ENCODE measurements at regions not wholly inside any gene's neighbourhood (a gene's known extent, or its start where the extent isn't known, plus 50 kb on each side); places are given as distances from the start of the nearest gene placed in this dataset.

DNA sequence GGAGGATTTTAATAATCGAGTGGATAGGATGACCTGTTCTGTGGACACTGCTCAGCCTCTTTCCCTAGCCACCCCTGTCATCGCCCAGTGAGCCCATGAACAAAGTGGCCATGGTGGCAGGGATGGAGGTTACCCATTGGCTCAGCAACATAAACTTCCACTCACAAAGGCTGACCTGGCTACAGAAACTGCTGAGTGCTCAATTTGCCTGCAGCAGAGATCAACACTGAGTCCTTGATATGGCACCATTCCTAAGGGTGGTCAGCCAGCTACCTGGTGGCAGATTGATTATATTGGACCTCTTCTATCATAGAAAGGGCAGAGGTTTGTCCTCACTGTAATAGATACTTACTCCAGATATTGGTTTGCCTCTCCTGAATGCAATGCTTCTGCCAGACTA lies 465.4 kb upstream of the FBXO33 start:
- TF ChIP-seq, protein P1, sequence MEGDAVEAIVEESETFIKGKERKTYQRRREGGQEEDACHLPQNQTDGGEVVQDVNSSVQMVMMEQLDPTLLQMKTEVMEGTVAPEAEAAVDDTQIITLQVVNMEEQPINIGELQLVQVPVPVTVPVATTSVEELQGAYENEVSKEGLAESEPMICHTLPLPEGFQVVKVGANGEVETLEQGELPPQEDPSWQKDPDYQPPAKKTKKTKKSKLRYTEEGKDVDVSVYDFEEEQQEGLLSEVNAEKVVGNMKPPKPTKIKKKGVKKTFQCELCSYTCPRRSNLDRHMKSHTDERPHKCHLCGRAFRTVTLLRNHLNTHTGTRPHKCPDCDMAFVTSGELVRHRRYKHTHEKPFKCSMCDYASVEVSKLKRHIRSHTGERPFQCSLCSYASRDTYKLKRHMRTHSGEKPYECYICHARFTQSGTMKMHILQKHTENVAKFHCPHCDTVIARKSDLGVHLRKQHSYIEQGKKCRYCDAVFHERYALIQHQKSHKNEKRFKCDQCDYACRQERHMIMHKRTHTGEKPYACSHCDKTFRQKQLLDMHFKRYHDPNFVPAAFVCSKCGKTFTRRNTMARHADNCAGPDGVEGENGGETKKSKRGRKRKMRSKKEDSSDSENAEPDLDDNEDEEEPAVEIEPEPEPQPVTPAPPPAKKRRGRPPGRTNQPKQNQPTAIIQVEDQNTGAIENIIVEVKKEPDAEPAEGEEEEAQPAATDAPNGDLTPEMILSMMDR (IDR thresholded peaks at IDR 0.05) = no peak
- no peak for TF ChIP-seq POLR2A (IDR thresholded peaks at IDR 0.05)
- TF ChIP-seq POLR2AphosphoS5 (IDR thresholded peaks at IDR 0.05) = no peak

Measured in stomach (tissue), 4 donors.